Hematopoietic multipotent progenitor cell treated with erythropoietin and hydrocortisone succinate and interleukin-3 and kit ligand, for 15 days (in vitro differentiated cells): ENCODE measurements at regions not wholly inside any gene's neighbourhood (a gene's known extent, or its start where the extent isn't known, plus 50 kb on each side); places are given as distances from the start of the nearest gene placed in this dataset.

Experiments used
- DNase-seq: peaks from one replicate; pipeline ENCODE4 v3.0.0-alpha.2; 2015; ENCODE audit warnings: low spot score

GRCh38 chr5:143586781-143587362 lies 183.4 kb upstream of the NR3C1 start:
- no peak for DNase-seq

DNA sequence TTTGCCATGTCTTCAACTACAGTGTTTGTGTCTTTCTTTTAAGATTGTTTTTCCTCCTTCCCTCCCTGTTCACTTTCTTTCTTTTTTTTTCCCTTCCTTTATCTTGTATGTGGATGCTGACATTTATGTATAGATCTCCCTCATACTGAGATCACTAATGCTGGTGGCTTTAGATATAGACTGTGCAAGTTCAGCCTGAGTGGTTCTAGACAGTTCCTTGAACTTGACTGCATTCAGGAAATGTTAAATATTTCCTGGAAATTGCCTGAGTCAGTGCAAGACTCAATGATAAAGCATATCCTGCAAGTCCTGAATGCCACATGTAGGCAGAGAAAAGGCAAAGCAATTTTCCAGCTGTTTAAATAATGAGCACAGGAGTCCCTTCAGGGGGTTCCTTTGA lies 182.5 kb upstream of the NR3C1 start:
- no peak for DNase-seq

DNA sequence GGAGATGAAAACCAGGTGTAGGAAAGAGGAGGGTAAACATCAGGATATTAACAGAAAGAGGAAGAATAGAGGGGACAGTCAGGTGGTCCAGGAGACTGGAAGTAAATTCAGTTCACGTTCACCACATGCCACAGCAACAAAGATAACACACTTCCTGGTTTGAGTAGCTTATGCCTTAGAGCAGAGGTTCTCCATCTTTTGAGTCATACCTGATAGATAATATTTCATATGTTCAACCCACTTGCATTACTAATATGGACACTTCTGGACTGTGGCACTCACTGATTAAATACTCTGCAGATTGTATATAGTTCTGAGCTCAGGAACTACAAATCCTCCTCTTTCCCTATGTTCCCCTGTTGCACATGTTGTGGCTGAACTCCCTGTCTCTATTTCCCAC lies 179.9 kb upstream of the NR3C1 start:
- DNase-seq = no peak

DNA sequence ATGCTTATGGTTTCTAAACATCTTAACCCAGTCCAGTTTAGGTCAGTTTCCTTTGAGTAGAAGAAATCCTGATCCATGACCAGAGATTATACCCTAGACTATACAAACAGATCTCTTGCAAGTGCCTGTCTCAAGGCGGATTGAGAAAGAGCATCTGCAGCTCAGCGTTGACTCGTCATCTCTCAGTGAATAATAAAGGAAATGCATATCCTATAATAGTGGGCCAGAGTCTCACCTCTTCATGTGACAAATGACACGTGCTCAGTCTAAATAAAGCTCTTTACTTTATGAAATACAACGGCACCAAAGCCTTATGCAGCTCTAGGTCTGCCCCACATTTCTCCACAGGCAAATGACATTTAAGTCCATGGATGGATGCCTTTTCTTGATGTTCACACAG lies 179.4 kb upstream of the NR3C1 start:
- no peak for DNase-seq

- no peak for DNase-seq
Observed at GRCh38 chr5:143582176-143582575, 178.7 kb upstream of the NR3C1 start.

DNA sequence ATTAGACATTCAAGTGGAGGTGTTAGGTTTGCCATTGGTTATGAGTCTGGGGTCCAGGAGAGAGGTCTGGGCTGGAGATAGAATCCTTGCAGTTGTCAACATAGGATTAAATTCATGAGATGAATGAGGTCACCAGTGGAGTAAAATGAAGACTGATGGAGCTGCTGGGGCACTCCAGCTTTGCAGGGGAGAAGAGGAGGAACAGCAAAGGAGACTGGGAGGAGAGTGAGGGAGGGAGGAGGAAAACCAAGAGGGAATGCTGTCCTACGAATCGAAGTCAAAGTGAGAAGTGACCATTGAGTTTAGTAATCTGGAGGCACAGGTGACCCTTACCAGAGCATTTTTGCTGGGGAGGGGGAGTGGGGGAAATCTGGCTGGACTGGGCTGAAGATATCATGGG lies 178.2 kb upstream of the NR3C1 start:
- no peak for DNase-seq

GRCh38 chr5:143581147-143581546 lies 177.7 kb upstream of the NR3C1 start:
- DNase-seq = no peak

DNA sequence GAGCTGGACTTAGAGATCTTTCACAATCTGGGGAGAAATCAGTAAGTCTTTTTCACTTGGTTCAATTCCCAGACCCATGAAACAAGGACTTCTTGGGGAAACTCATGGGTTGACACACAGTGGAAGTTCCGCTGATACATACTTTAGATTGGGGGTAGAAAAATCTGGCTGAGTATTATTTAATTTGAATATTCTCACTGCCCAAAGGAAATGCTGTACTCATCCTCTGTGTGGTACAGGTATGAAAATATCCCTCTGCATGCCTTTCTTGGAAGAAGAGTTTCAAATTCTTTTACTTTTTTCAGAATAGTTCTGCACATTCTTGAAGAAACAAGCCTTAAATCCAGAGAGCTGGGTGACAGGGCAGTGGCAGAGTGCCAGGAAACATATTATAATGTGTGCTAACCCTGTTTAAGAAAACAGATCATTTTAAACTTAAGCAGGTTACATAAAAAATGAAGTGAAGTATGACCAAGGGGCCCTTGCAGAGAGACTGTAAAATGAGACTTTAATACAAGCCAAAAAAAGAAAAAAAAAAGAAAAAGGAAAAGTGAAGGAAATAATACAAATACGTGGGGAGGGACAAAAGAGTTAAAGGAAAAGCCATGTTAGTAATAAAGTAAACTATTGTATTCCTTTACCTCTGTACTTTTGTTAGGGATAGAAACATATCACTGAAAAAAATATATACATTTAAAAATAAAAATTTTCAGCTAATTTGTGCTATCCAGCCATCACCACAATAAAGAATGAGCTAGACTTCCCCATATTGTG lies 173.4 kb upstream of the NR3C1 start:
- no peak for DNase-seq

GRCh38 chr5:143575286-143575685 lies 171.8 kb upstream of the NR3C1 start:
- no peak for DNase-seq

DNA sequence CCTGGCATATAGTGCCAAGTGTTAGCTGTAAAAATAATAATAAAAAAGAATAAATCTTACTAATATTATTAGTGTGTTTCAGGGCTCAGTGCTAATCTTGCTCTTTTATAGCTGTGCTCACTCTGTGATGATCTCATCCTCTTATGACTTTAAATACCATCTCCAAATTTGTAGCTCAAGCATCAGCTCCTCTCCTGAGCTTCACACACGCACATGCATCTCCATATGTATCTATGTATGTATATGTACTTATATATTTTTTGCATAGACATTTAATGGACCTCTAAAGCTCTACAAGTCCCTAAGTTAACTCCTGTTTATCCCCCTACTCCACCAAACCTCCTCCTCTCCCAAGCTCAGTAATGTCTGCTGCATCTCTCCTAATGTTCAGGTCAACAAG lies 170.8 kb upstream of the NR3C1 start:
- no peak for DNase-seq

DNA sequence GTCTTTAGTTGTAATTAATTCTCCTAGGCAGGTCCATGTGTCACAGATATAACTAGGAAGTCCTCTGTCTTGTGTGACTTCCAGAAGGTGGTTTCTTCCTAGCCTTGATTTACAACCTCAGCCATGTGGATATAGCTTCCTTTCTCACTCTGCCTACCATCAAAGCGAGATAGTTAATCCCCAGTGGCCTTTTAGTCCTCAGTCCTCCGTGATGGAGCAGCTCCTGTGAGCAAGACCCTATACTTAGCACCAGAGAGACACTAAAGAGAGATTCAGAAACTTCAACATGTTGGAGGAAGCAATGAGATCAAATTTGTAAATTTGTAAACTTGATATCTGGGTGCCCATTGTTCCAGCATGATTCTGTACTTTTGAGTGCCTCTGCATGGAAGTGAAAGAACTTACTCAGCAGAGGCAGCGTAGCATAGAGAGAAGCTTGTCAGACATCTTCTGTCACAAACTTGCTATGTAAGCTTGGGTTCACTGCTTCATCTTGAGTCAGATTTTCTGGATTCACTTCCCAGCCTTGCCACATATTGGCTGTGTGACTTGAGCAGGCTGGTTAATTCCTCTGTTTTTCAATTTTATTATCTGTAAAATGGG lies 170.2 kb upstream of the NR3C1 start:
- no peak for DNase-seq

DNA sequence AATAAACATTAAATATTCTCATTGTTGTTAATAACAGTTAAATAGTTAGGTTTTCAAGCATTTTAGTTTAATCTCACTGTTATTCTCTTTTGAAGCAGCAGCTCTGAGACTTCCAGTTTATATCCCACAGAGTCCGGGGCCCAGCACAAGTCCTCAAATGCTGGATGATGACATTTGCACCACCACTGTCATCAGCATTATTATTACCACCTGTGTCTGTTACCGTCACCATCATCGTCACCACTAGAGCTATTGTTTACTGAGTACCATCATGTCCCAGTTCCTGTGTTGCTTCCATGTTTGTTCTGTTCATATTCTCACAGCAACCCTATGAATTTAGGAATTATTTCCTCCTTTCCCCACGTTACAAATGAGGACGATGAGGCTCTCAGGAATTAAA lies 169.2 kb upstream of the NR3C1 start:
- DNase-seq = no peak

DNA sequence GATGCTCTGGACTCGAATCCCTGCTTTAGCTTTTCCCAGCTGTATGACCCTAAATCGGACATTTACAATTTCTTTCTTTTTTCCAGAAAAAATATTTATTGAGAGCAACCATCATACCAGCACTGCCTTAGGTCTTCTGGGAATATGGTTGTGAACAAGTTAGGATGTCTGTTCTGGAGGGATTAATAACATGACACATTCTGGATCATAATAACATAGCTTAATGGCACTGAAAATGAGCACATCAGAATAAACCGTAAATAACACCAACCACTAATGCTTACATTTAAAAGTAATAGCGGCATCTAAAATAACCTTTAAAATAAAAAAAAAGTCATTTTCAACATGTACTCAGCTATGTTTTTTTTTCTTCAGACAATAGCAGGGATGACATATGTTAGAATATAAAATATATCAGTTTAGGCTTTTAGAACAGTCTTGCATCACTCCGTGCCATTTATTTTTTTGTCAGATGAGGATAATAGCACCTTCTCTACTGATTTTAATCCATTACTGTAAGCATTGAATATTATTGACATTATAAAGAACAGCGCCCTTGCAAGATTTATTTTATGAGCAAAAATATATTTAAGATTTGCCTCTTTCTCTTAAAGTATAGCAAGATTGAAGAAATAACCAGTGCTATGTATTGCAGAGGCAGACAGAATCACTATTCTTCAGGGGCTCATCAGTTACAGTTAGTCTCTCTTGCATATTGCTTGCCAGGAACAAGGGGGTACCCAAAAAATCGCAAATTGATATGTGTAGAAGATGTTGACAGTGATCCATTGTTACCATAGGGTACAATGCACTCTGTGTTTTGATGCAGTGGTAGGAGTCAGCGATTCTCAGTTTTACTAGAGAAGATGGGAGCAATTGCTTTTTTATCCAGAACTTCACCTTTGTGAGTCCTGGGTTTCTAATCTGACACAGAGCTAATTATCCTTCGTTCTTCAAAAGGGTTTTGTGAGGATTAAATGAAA lies 168.4 kb upstream of the NR3C1 start:
- no peak for DNase-seq

GRCh38 chr5:143570989-143571388 lies 167.5 kb upstream of the NR3C1 start:
- DNase-seq = no peak

- DNase-seq = no peak
Observed at GRCh38 chr5:143569722-143570567, 166.5 kb upstream of the NR3C1 start.

DNA sequence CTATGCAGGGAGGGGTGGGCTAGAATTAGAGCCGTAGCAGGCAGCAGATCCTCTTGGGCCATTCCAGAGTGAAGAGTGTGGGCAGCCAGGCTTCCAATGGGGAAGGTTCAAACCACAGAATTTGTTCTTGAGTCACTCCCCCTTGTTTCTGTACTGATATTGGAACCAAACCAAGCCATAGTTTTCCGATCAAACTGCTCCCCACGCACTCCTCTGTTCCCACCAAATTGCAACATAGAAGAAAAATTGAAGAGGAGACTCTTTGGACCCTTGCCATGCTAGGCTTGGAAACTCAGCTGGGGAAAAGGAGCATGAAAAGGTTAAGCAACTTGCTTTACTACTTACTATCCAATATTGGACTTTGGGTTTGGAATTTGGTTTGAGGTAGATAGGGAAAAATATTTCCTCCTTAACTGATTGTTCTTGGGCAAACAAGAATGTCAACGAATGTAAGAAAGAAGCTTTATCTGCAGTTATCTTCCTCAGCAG lies 165.8 kb upstream of the NR3C1 start:
- no peak for DNase-seq

- DNase-seq = no peak
Observed at GRCh38 chr5:143567583-143568504, 164.4 kb upstream of the NR3C1 start.

GRCh38 chr5:143566139-143566538 lies 162.7 kb upstream of the NR3C1 start:
- no peak for DNase-seq

GRCh38 chr5:143564417-143564816 lies 160.9 kb upstream of the NR3C1 start:
- no peak for DNase-seq

- no peak for DNase-seq
Observed at GRCh38 chr5:143562935-143563334, 159.4 kb upstream of the NR3C1 start.
